H1 (cell line): ENCODE measurements at regions not wholly inside any gene's neighbourhood (a gene's known extent, or its start where the extent isn't known, plus 50 kb on each side); places are given as distances from the start of the nearest gene placed in this dataset.

Source experiments
- CTCF ChIA-PET: fragments of 300-600 bp; sonication (Branson Sonifier 250); formaldehyde crosslinking; loops from one replicate; lab custom pipeline; 2021; ENCODE audit not compliant: partially characterized antibody; lab: Charles Lee
- POLR2A ChIA-PET: fragments of 300-600 bp; sonication (Branson Sonifier 250); formaldehyde crosslinking; loops from one replicate; lab custom pipeline; 2021; ENCODE audit warnings: inconsistent platforms; ENCODE audit not compliant: partially characterized antibody; lab: Charles Lee
- DNase-seq, 2 experiments: peaks; one replicate each; pipeline versions ENCODE4 v3.0.0 to v3.0.0-alpha.2; 2010 to 2022; ENCODE audit warnings: low spot score in 2 of 2, low read depth in 1 of 2, mixed read lengths in 1 of 2
- FAIRE-seq: peaks from 2 replicates; lab custom pipeline; 2011; peaks lifted over from hg19 to GRCh38; lab: Jason Lieb, UNC
- H2AFZ ChIP-seq: 2 replicates; pipeline ENCODE4 v1.8.1; 2012; ENCODE audit warnings: low read length, inconsistent platforms
- H2AK5ac ChIP-seq: 2 replicates; pipeline ENCODE4 v1.6.1; 2013; ENCODE audit warnings: low read depth, low read length
- H2BK120ac ChIP-seq: replicated peaks from 2 replicates; pipeline ENCODE3; 2013; ENCODE audit warnings: low read depth, low read length, inconsistent platforms
- H2BK12ac ChIP-seq: 2 replicates; pipeline ENCODE4 v1.6.1; 2013; ENCODE audit warnings: low read depth, low read length
- H2BK15ac ChIP-seq: 2 replicates; pipeline ENCODE4 v1.6.1; 2013; ENCODE audit warnings: low read length
- H2BK20ac ChIP-seq: 2 replicates; pipeline ENCODE4 v1.6.1; 2013; ENCODE audit warnings: low read length
- H2BK5ac ChIP-seq: 2 replicates; pipeline ENCODE4 v1.6.1; 2013; ENCODE audit warnings: low read depth, low read length
- H3K14ac ChIP-seq: 2 replicates; pipeline ENCODE4 v1.6.1; 2013; ENCODE audit warnings: inconsistent platforms; ENCODE audit not compliant: insufficient read length
- H3K18ac ChIP-seq: 2 replicates; pipeline ENCODE4 v1.6.1; 2013; ENCODE audit warnings: low read length; ENCODE audit errors: extremely low read depth
- H3K23ac ChIP-seq: 2 replicates; pipeline ENCODE4 v1.6.1; 2013; ENCODE audit warnings: inconsistent platforms; ENCODE audit not compliant: insufficient read length
- H3K23me2 ChIP-seq: 2 replicates; pipeline ENCODE4 v1.6.1; 2013; ENCODE audit warnings: low read depth, low read length
- H3K27ac ChIP-seq: 2 replicates; pipeline ENCODE4 v1.6.1; 2011; ENCODE audit warnings: low read depth, low read length, inconsistent platforms
- H3K27me3 ChIP-seq, 4 experiments: replicated peaks in 1 of 4; 1 replicate in 1 of 4; 2 replicates in 3 of 4; pipeline versions ENCODE4 v1.6.1 to v1.8.1; 2011 to 2013; ENCODE audit warnings: low read length in 3 of 4, mild to moderate bottlenecking in 3 of 4, inconsistent platforms in 2 of 4, mixed read lengths in 2 of 4, moderate library complexity in 1 of 4; ENCODE audit not compliant: control insufficient read depth in 3 of 4, insufficient read depth in 3 of 4; ENCODE audit errors: extremely low read depth in 1 of 4
- H3K36me3 ChIP-seq, 4 experiments: 2 replicates each; pipeline versions ENCODE4 v1.6.1 to v1.8.1; 2011 to 2013; ENCODE audit warnings: mild to moderate bottlenecking in 4 of 4, low read length in 3 of 4, moderate library complexity in 2 of 4, control low read depth in 1 of 4, inconsistent platforms in 1 of 4; ENCODE audit not compliant: insufficient read depth in 4 of 4, control insufficient read depth in 2 of 4
- H3K4ac ChIP-seq: replicated peaks from 2 replicates; pipeline ENCODE3; 2013; ENCODE audit warnings: low read length, low read depth, mixed read lengths, inconsistent platforms; ENCODE audit not compliant: insufficient read length
- H3K4me1 ChIP-seq, 4 experiments: replicated peaks in 1 of 4; 1 replicate in 1 of 4; 2 replicates in 3 of 4; pipeline versions ENCODE4 v1.6.1 to v1.8.1; 2011 to 2013; ENCODE audit warnings: low read length in 3 of 4, inconsistent platforms in 2 of 4, mixed read lengths in 1 of 4; ENCODE audit not compliant: insufficient read depth in 4 of 4, control insufficient read depth in 3 of 4
- H3K4me2 ChIP-seq, 2 experiments: 2 replicates each; pipeline versions ENCODE4 v1.6.1 to v1.8.1; 2011 to 2013; ENCODE audit warnings: low read depth in 2 of 2, low read length in 2 of 2, control low read depth in 1 of 2, inconsistent platforms in 1 of 2, mild to moderate bottlenecking in 1 of 2; ENCODE audit not compliant: insufficient read depth in 1 of 2
- H3K4me3 ChIP-seq, 4 experiments: fragments of 200-600, 300-600 bp in 1 of 4; sonication (generic), shearing (Covaris generic), sonication (Bioruptor Twin) in 1 of 4; 2 replicates each; pipeline versions ENCODE4 v1.5.1 to v1.8.1; 2011 to 2016; ENCODE audit warnings: low read length in 4 of 4, low read depth in 3 of 4, control low read depth in 2 of 4, inconsistent platforms in 2 of 4, mild to moderate bottlenecking in 2 of 4, mixed read lengths in 1 of 4, moderate library complexity in 1 of 4; ENCODE audit not compliant: insufficient read depth in 2 of 4; ENCODE audit errors: extremely low read depth in 1 of 4
- H3K56ac ChIP-seq: replicated peaks from 2 replicates; pipeline ENCODE3; 2013; ENCODE audit warnings: low read depth, mild to moderate bottlenecking, mixed read lengths, low read length, inconsistent platforms; ENCODE audit not compliant: insufficient read length
- H3K79me1 ChIP-seq: 2 replicates; pipeline ENCODE4 v1.6.1; 2013; ENCODE audit warnings: low read depth, low read length, control low read depth
- H3K79me2 ChIP-seq, 2 experiments: 2 replicates each; pipeline versions ENCODE4 v1.6.1 to v1.8.1; 2012 to 2013; ENCODE audit warnings: low read length in 2 of 2, mild to moderate bottlenecking in 2 of 2, inconsistent platforms in 1 of 2; ENCODE audit not compliant: insufficient read depth in 2 of 2, control insufficient read depth in 1 of 2
- H3K9ac ChIP-seq, 4 experiments: replicated peaks in 1 of 4; 1 replicate in 1 of 4; 2 replicates in 3 of 4; pipeline versions ENCODE4 v1.6.1 to v1.8.1; 2011 to 2013; ENCODE audit warnings: low read depth in 3 of 4, low read length in 3 of 4, control low read depth in 2 of 4, mild to moderate bottlenecking in 2 of 4, moderate library complexity in 2 of 4, inconsistent platforms in 1 of 4; ENCODE audit errors: extremely low read depth in 1 of 4
- H3K9me3 ChIP-seq, 2 experiments: 2 replicates each; pipeline versions ENCODE4 v1.6.1 to v1.8.1; 2012 to 2013; ENCODE audit warnings: mild to moderate bottlenecking in 2 of 2, moderate library complexity in 2 of 2, control low read depth in 1 of 2, inconsistent platforms in 1 of 2, low read depth in 1 of 2, low read length in 1 of 2, mixed read lengths in 1 of 2; ENCODE audit not compliant: insufficient read depth in 2 of 2
- H4K20me1 ChIP-seq, 2 experiments: replicated peaks in 1 of 2; 2 replicates each; pipeline versions ENCODE3 to v1.8.1; 2011 to 2013; ENCODE audit warnings: inconsistent platforms in 2 of 2, low read length in 2 of 2, mild to moderate bottlenecking in 1 of 2; ENCODE audit not compliant: insufficient read depth in 2 of 2, control insufficient read depth in 1 of 2
- H4K5ac ChIP-seq: 2 replicates; pipeline ENCODE4 v1.6.1; 2013; ENCODE audit warnings: low read length, low read depth, mixed read lengths, inconsistent platforms; ENCODE audit not compliant: insufficient read length
- H4K8ac ChIP-seq: 2 replicates; pipeline ENCODE4 v1.8.0; 2013; ENCODE audit warnings: mild to moderate bottlenecking, moderate library complexity, low read length, inconsistent platforms; ENCODE audit not compliant: insufficient read depth; ENCODE audit errors: extremely low read depth
- H4K91ac ChIP-seq: replicated peaks from 2 replicates; pipeline ENCODE3; 2013; ENCODE audit warnings: low read length, mixed read lengths, inconsistent platforms; ENCODE audit not compliant: insufficient read length
- CBX5 ChIP-seq: fragments of 300-800, 300-1000 bp; sonication (generic); IDR thresholded peaks from 2 replicates; pipeline ENCODE4 v1.7.1; 2016; ENCODE audit warnings: antibody characterized with exemption, low read length, low read depth
- CEBPB ChIP-seq: IDR thresholded peaks from 2 replicates; pipeline ENCODE4 v1.6.1; 2012; ENCODE audit warnings: low read depth, low read length
- FOSL1 ChIP-seq: IDR thresholded peaks from 2 replicates; pipeline ENCODE4 v1.6.1; 2011; ENCODE audit warnings: mild to moderate bottlenecking, low read depth, low read length, moderate library complexity; ENCODE audit not compliant: insufficient read depth
- GTF2F1 ChIP-seq: IDR thresholded peaks from 2 replicates; pipeline ENCODE4 v1.6.1; 2012; ENCODE audit warnings: low read depth, low read length, improper control_type of control experiment, borderline replicate concordance
- JUND ChIP-seq: IDR thresholded peaks from 2 replicates; pipeline ENCODE4 v1.6.1; 2011; ENCODE audit warnings: mild to moderate bottlenecking, improper control_type of control experiment, low read length
- RXRA ChIP-seq: IDR thresholded peaks from 2 replicates; pipeline ENCODE4 v1.6.1; 2011; ENCODE audit warnings: low read depth, mild to moderate bottlenecking, low read length, moderate library complexity; ENCODE audit not compliant: insufficient read depth
- SRF ChIP-seq: IDR thresholded peaks from 2 replicates; pipeline ENCODE4 v1.6.1; 2011; ENCODE audit warnings: mild to moderate bottlenecking, low read depth, low read length, moderate library complexity
- SUZ12 ChIP-seq: fragments of 200-600 bp; sonication (generic); IDR thresholded peaks from 2 replicates; pipeline ENCODE4 v1.6.1; 2012; ENCODE audit warnings: mild to moderate bottlenecking, inconsistent platforms, low read length, moderate library complexity, mixed read lengths
- TEAD4 ChIP-seq: IDR thresholded peaks from 2 replicates; pipeline ENCODE4 v1.6.1; 2012; ENCODE audit warnings: low read depth, low read length, inconsistent platforms, mixed read lengths
- WGBS, 2 experiments: shearing (Covaris generic) in 1 of 2; methylation state at CpG; one replicate each; pipeline versions ENCODE4 v1.1.6 to v1.1.7; 2013 to 2015; ENCODE audit warnings: low lambda C conversion rate in 2 of 2, mixed read lengths in 2 of 2, inconsistent platforms in 1 of 2, low coverage in 1 of 2, missing lambda C conversion rate in 1 of 2; ENCODE audit not compliant: insufficient replicate concordance in 2 of 2, insufficient coverage in 1 of 2, insufficient read length in 1 of 2; ENCODE audit errors: extremely low coverage in 1 of 2, missing lambda C conversion rate in 1 of 2; 5-methylcytosine and 5-hydroxymethylcytosine counted together

DNA sequence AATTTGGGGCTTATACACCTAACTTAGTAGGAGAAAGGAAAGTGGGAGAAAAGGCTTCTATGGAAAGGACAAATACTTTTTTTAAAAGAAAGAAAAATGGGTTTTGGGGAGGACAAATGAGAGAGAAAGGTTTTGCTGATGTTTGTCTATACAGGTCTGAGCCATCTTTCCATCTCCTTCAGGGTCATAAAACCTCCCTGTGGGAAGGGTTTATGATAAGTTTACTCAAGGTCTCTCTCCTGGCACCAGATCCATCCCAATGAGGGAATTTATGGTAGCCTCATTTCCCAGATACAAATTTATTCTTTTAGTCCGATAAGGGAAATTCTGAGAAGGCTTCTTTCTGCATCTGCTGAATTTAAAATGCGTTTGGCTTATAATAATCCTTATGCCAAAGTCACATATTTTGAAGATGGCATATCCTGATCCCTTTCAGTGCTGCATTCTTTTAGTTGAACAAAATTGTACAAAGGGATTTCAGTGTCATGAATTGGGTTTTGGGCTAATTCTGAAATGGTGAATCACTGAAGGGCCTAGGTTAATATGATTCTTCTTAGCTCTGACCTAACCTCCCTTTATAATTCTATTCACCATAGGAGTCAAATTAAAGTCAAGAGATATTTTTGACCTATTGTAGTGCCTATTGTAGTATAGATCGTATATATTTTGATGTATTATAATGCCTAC is 173.5 kb upstream of the DYRK2 start:
- H3K23ac ChIP-seq: no peak overlapping the region
- H2BK20ac ChIP-seq: no peak overlapping the region
- H3K18ac ChIP-seq: no peak overlapping the region
- no peak overlapping the region for H3K14ac ChIP-seq
- ChIA-PET POLR2A (interaction anchor here (0.6 kb wide), 1 partner anchor 1767 kb away, joined by 4 read pairs; no protein-coding TSS in a partner anchor), CTCF (no interaction called here)
- no peak for DNase-seq
- no peaks in the 10 kb centered on the region for H3K27me3 ChIP-seq
- H3K9me3 ChIP-seq: no peaks in the 10 kb centered on the region
- no peak overlapping the region for H2BK15ac ChIP-seq
- no peak for FAIRE-seq
- no peak overlapping the region for H2AK5ac ChIP-seq
- TF ChIP-seq RXRA (no peak), GTF2F1 (no peak), SRF (no peak), TEAD4 (no peak), FOSL1 (no peak), CBX5 (no peak), SUZ12 (no peak), CEBPB (no peak), JUND (no peak)
- WGBS, 2 experiments: 92% methylated on average over 3 of the region's 3 CpGs; no CpG with 5 or more reads in 1 of the 2 experiments
- H4K5ac ChIP-seq: no peak overlapping the region
- H3K23me2 ChIP-seq: no peaks in the 10 kb centered on the region
- H3K4ac ChIP-seq: no peak overlapping the region
- no peak overlapping the region for H4K91ac ChIP-seq
- H3K79me1 ChIP-seq: no peaks in the 10 kb centered on the region
- no peak overlapping the region for H3K27ac ChIP-seq
- no peak overlapping the region for H3K4me2 ChIP-seq
- H3K56ac ChIP-seq: no peak overlapping the region
- H3K4me3 ChIP-seq: no peak overlapping the region
- peaks cover 0 to 6% (median 1%) of the 10 kb centered on the region in 4 experiments; a peak in 3 of 7 replicates for H3K4me1 ChIP-seq
- no peak overlapping the region for H4K8ac ChIP-seq
- no peak overlapping the region for H2AFZ ChIP-seq
- no peaks in the 10 kb centered on the region for H3K79me2 ChIP-seq
- H4K20me1 ChIP-seq: no peaks in the 10 kb centered on the region
- H3K9ac ChIP-seq: no peak overlapping the region
- no peak overlapping the region for H2BK5ac ChIP-seq
- H2BK12ac ChIP-seq: no peak overlapping the region
- no peaks in the 10 kb centered on the region for H3K36me3 ChIP-seq
- no peak overlapping the region for H2BK120ac ChIP-seq
